GM12892 (cell line): ENCODE measurements at regions not wholly inside any gene's neighbourhood (a gene's known extent, or its start where the extent isn't known, plus 50 kb on each side); places are given as distances from the start of the nearest gene placed in this dataset.

Experiments used
- POLR2A ChIP-seq: IDR thresholded peaks from 2 replicates; pipeline ENCODE4 v1.6.1; 2011; ENCODE audit warnings: low read depth, low read length, control low read depth
- POLR2AphosphoS5 ChIP-seq: IDR thresholded peaks from 2 replicates; pipeline ENCODE4 v1.6.1; 2011; ENCODE audit warnings: low read depth, low read length, control low read depth

- no peak for TF ChIP-seq POLR2A
- no peak for TF ChIP-seq POLR2AphosphoS5
These were observed 182.3 kb upstream of the MAST4 start for GRCh38 chr5:66413931-66414330.
